Stimulated activated CD8-positive, alpha-beta memory T cell treated with anti-CD3 and anti-CD28 coated beads, Interleukin-4, amount 100 ng/mL, for 48 hours (primary cell): ENCODE measurements at regions not wholly inside any gene's neighbourhood (a gene's known extent, or its start where the extent isn't known, plus 50 kb on each side); places are given as distances from the start of the nearest gene placed in this dataset.
"Not testable (repeated sequence)": the region's sequence is repeated elsewhere in the genome, so short reads cannot be mapped to it uniquely, and the experiment has no call there.

Experiments used
- DNase-seq: peaks from one replicate; pipeline ENCODE4 v3.0.0-alpha.2; 2020

- no peak for DNase-seq
Measured at GRCh38 chr1:213602796-213603486, 384.8 kb upstream of the PROX1 start.

DNA sequence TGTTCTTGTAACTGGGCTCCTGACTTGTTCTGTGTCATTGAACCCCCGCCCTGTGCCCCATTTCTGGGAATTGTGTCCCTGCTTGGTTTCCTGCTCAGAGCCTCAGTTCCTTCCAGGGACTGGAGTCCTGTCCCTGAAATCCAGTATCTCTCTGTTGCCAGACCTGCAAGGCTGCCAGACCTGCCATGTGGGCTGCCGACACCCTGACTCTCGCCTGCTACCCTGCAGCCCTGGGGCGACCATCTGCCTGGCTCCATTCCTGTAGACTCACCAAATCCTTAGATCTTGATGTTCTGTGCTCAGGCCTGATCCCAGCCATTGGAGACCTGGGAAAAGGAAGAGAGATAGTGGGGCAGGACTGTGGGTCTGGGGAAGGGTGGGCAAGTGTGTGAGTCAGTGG, 383.3 kb upstream of the PROX1 start:
- DNase-seq = no peak

GRCh38 chr1:213605732-213606131, 382.0 kb upstream of the PROX1 start:
- no peak for DNase-seq

GRCh38 chr1:213606252-213606820, 381.4 kb upstream of the PROX1 start:
- DNase-seq = no peak

- no peak for DNase-seq
Measured at GRCh38 chr1:213613549-213613948, 374.2 kb upstream of the PROX1 start.

DNA sequence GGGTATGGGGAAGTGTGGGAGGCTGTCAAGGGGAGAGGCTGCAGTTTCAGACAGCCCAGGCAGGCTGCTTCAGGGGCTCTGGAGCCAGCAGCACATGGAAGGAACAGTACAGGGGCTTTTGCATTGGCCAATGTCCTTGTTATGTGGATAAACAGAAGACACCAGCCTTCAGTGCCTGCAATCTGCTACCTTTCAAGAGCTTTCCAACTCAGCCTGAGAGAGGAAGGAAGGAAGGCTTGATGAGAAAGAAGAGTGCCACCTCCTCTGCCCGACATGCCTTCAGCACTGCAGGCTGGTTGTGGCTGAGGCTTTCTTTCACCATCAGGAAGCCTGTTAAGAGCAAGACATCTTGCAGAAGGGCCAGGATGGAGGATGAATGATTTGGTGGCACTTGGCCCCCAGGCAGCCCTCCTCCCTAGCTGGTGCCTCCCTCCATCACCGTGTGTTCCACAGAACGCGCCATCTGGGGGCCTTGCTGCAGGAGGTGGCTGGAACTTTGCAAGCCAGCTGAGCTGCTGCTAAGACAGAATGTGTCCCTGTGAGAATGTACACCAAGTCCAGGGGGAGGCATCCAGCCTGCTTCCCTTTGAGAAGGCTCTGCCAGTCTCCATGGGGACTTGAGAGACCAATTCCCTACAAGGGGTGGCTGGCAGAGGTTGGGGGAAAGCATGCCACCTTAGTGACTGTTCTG, 372.4 kb upstream of the PROX1 start:
- DNase-seq = no peak

GRCh38 chr1:213617133-213617532, 370.6 kb upstream of the PROX1 start:
- DNase-seq = no peak

DNA sequence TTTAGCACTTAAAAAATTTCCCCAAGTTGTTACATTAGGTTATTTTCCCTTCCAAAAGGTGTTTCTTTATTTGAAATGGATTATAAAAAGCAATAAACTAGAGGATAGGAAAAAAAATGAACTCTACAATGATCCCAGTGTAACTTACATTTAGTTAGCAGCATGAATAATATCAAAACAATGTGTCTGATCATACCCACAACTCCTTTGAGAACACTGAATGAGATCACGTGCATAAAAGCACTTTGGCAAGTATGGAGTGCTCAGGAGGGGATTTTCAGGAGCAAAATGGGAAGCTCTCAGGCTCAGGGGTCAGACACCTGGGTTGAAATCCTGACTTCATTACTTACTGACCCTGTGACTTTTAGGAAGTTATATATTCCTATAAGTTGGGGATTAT, 369.7 kb upstream of the PROX1 start:
- DNase-seq = no peak

DNA sequence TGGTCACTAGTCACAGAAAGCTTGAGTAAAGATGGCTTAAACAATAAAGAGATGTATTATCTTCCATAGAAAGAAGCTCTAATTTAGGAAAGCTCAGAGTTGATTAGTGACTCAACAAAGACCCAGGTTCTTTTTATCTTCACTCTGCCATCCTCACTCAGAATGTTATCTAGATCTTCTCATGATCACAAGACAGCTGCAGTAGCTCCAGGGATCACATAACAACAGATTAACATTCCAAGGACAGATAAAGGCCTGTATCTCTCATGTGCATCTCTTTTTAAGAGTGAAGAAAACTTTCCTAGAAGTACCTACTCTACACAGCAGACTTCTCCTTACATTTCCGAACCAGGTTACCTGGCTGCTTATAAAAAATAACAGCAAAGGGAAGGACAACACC, 368.7 kb upstream of the PROX1 start:
- no peak for DNase-seq

GRCh38 chr1:213621077-213621476, 366.7 kb upstream of the PROX1 start:
- DNase-seq = no peak

DNA sequence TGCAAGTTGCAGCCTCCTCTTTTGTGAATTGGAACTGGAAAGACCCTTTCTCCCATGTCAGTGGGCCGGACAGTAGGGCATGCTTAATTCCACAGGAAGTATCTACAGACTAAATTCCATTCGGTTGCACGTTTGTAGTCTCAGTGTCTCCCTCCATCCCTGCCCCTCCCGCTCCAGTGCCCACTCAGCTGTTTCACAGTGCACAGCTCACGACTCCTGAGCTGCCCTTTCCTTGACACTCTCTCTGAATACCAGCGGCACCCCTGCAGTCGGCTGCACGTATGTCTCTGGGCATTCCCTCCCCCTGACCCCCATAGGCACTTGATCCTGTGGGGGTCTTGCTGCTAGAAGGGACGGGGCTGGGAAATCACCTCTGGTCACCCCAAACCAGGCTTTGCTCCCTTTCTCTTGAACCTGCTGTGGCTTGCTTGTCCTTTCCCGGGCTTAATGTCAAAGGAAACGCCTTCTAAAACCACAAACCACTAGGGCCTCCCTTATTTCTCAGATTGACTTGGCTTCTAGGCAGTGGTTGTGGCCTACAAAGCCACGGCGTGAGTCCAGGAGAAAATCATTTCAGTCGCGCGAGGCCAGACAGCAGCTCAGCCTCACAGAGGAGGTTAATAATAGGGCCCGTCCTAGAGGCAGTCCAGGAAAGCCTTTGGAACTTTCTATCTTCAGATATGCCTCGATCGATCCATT, 365.3 kb upstream of the PROX1 start:
- DNase-seq = peak; percentile 32

DNA sequence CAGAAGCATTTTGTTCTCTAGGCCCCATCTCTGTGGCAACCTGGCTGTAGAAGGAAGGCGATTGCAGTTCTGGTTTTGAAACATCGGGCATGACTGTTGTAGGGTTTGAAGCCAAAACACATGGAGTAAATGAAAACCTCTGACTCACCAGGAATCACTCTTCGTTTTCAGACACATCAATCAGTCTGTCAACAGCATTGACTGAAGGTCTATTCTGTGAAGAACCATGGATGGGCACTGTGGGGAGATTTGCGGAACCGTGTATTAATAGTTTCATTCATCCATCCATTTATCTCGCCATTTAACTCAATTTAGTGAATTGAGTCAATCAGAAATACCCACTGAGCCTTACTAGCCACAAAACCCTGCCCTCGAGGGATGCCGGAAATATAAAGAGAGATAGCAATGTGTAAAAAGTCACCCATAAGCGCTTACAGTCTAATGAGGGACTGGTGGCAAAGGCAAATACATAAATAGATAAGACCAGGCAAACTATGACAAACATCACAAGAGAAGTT, 364.6 kb upstream of the PROX1 start:
- no peak for DNase-seq

DNA sequence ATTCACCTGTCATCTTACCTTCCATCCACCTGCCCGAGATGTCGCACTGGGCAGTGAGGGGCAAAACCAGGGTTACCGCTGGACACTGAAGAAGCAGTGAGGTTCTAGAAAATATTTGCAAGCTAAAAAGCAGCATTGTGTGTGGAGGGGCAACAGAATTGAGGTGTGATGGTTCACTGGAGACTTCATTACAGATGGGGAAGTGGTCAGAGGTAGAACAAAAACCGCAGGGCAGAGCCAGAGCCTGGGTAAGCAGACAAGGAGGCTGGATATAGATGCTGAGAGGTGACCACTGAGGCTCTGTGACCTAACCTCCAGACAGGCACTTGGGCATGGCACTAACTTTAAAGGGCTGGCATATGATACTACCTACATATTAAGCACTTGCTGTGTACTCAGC, 363.9 kb upstream of the PROX1 start:
- no peak for DNase-seq

DNA sequence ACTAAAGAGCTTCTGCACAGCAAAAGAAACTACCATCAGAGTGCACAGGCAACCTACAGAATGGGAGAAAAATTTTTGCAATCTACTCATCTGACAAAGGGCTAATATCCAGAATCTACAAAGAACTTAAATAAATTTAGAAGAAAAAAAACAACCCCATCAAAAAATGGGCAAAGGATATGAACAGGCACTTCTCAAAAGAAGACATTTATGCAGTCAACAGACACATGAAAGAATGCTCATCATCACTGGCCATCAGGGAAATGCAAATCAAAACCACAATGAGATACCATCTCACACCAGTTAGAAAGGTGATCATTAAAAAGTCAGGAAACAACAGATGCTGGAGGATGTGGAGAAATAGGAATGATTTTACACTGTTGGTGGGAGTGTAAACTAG, 351.0 kb upstream of the PROX1 start:
- not testable (repeated sequence) for DNase-seq

GRCh38 chr1:213641312-213641711, 346.5 kb upstream of the PROX1 start:
- no peak for DNase-seq

DNA sequence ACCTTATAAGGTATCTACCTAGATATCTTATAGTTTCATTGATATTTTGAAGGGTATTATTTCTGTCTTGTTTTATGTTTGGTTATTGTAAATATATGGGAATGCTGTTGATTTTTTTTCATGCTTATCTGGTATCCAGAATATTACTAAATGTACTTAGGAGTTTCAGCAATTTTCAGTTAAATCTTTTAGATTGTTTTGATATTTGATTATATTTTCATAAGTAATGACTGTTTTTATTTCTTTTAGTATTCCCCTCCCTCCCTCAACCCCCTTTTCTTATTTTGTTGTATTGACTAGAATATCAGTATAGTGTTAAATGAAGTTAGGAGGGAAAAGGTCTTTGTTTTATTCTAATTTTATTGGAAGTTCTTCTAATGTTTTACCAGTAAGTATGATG, 344.4 kb upstream of the PROX1 start:
- DNase-seq = no peak

DNA sequence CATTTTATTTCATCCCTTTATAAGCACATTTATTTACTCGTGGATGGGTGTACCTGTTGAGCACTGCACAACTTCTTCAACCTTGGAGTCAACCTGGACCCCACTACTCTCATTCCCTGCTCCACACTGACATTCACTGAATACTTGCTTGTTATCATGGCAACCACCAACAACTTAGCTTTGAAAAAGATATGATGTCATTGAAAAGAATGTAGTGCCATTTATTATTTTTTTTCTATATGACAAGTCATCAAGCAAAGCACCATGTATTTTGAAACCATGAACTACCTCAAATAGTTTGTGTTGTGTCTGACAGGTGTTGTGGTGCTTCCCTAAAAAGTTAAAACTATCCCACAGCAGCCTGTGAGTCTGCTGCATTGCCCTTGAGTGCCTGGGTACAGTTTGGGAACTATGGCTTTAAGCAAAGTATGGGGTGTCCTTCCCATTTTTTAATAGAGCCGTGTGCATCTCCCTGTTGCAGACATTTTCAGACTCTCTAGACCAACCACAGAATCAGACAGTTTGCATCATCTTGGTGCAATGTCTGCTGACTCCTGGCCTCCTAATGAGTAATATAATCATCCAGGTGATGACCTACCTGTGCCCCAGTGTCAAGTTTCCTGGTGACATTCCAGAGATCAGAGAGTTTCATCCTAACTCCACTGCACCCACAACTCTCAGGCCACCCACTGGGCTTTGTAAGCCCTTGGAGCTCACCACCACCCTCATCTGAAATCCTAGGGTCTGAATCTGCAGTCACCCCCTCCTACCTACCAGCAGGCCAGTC, 339.7 kb upstream of the PROX1 start:
- DNase-seq = no peak

DNA sequence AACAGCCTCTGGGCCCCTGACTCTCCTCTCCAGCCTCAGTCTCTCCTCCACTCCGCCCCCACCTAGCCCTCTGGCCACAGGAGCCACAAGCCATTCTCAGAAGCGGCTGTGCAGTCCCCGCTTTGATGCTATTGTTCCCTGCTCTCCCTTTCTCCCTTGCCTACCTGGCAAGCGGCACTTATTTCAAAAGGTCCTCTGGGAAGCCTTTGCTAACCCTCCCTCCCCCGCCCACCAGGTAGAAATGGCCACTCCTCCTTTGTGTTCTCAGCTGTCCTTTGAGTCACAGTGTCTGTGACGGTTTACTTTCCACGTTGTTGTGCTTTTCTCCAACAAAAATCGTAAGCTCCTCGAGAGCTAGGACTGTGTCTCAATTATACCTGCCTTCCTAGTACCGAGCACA, 338.4 kb upstream of the PROX1 start:
- no peak for DNase-seq

GRCh38 chr1:213650603-213651002, 337.2 kb upstream of the PROX1 start:
- DNase-seq = no peak

DNA sequence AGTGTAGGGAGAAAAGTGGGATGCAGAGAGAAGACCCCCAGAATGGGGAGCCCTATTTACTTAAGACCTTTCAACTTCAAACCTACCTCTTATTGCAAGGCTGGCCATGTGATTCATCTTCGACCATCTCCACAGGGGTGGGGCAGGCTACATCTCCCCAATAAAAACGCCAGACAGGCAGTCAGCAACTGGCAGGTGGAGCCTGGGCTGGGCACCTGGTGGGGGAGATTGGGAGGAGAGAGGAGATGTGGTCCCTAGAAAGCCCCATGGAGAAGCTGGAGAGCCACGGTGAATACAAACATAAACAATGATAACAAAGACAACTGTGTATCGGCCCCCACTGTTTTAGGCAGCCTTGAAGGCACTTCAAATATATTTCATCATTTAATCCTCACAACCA, 336.7 kb upstream of the PROX1 start:
- DNase-seq = no peak

DNA sequence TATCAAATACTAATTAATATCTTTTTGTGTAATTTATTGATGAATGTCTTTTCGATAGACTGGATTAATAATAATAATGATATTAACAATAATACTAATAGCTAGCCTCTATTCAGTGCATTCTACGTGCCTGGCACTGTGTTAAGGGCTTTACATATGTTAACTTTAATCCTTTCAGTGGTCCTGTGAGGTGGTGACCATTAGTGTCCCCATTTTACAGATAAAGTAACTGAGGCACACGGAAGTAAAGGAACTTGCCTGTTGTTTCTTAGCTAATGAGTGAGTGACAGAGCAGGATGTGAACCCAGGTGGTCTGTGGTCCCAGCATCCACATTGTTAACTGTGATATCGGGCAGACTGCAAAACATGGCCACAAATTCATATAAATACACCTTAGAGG, 335.7 kb upstream of the PROX1 start:
- DNase-seq = no peak

DNA sequence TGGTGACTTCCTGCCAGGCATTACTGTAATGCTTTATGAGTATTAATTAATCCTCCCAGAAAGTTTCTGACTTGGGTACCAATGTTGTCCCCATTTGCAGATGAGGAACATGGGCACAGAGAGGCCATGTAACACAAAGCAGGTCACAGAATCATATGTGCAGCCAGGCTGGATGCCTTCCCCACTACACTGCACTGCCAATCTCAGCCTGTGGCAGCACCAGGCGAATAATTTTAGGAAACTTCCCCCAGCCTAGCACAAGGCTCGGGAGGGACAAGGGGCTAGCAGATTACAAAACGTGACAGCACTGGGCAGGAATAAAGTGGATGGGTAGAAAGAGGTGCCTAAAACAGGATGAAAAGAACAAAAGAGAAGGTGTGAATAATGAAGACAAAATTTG, 331.7 kb upstream of the PROX1 start:
- DNase-seq = no peak

- no peak for DNase-seq
Measured at GRCh38 chr1:213656503-213656902, 331.3 kb upstream of the PROX1 start.
